IMR-90 (cell line): ENCODE measurements at regions not wholly inside any gene's neighbourhood (a gene's known extent, or its start where the extent isn't known, plus 50 kb on each side); places are given as distances from the start of the nearest gene placed in this dataset.

Experiments used
- ATAC-seq: fragments of 200-7000 bp; cut with Tn5 transposase; 2 replicates; pipeline ENCODE4 v1.9.1; 2020; ENCODE audit warnings: low read depth, mild to moderate bottlenecking, moderate library complexity
- BruUV-seq: library from RNA; stranded (reverse); fragments of 400-500 nt; replicated peaks from 2 replicates; lab custom pipeline; 2021; lab: Mats Ljungman, UMichigan
- CTCF ChIA-PET: fragments of 300-600 bp; formaldehyde crosslinking; extraction: SDS; loops from one replicate; lab custom pipeline; 2021; ENCODE audit warnings: antibody characterized with exemption; lab: Yijun Ruan, JAX
- POLR2A ChIA-PET: fragments of 300-600 bp; sonication (Branson Sonifier 250); formaldehyde crosslinking; loops from one replicate; lab custom pipeline; 2022; ENCODE audit warnings: antibody characterized with exemption; ENCODE audit not compliant: unreplicated experiment; lab: Charles Lee
- DNase-seq: peaks from one replicate; pipeline ENCODE4 v3.0.0; 2013
- H2AFZ ChIP-seq: replicated peaks from 2 replicates; pipeline ENCODE3; 2013; ENCODE audit warnings: low read length, mild to moderate bottlenecking; ENCODE audit not compliant: poor library complexity
- H2AK5ac ChIP-seq: 2 replicates; pipeline ENCODE4 v1.6.1; 2013; ENCODE audit warnings: low read depth, low read length, inconsistent platforms
- H2AK9ac ChIP-seq: replicated peaks from 2 replicates; pipeline ENCODE3; 2013; ENCODE audit warnings: mild to moderate bottlenecking, low read depth, low read length, moderate library complexity; ENCODE audit not compliant: poor library complexity
- H2BK120ac ChIP-seq: 2 replicates; pipeline ENCODE4 v1.6.1; 2013; ENCODE audit warnings: low read depth, low read length, inconsistent platforms
- H2BK15ac ChIP-seq: 3 replicates; pipeline ENCODE4 v1.6.1; 2013; ENCODE audit warnings: low read depth, low read length, inconsistent platforms
- H2BK20ac ChIP-seq: 2 replicates; pipeline ENCODE4 v1.6.1; 2013; ENCODE audit warnings: low read depth, mild to moderate bottlenecking, inconsistent platforms, low read length, moderate library complexity
- H2BK5ac ChIP-seq: 2 replicates; pipeline ENCODE4 v1.6.1; 2013; ENCODE audit warnings: mild to moderate bottlenecking, low read depth, low read length, inconsistent platforms; ENCODE audit not compliant: poor library complexity, severe bottlenecking
- H3K14ac ChIP-seq: replicated peaks from 2 replicates; pipeline ENCODE4 v1.6.1; 2013; ENCODE audit warnings: low read depth, low read length, inconsistent platforms
- H3K18ac ChIP-seq: 2 replicates; pipeline ENCODE4 v1.6.1; 2013; ENCODE audit warnings: low read depth, low read length, control low read depth
- H3K23ac ChIP-seq: 2 replicates; pipeline ENCODE4 v1.6.1; 2013; ENCODE audit warnings: low read depth, low read length, inconsistent platforms
- H3K27ac ChIP-seq: 2 replicates; pipeline ENCODE4 v1.5.1; 2013; ENCODE audit warnings: mild to moderate bottlenecking, control low read depth, low read length; ENCODE audit not compliant: insufficient read depth
- H3K27me3 ChIP-seq: 2 replicates; pipeline ENCODE4 v1.6.1; 2013; ENCODE audit warnings: low read length; ENCODE audit not compliant: control insufficient read depth, insufficient read depth
- H3K36me3 ChIP-seq: 2 replicates; pipeline ENCODE4 v1.6.1; 2013; ENCODE audit warnings: low read length, mixed read lengths; ENCODE audit not compliant: control insufficient read depth, insufficient read depth
- H3K4ac ChIP-seq: 2 replicates; pipeline ENCODE4 v1.6.1; 2013; ENCODE audit warnings: low read depth, low read length, inconsistent platforms
- H3K4me1 ChIP-seq: 2 replicates; pipeline ENCODE4 v1.6.1; 2013; ENCODE audit warnings: low read length, mixed read lengths; ENCODE audit not compliant: control insufficient read depth, insufficient read depth
- H3K4me2 ChIP-seq: 2 replicates; pipeline ENCODE4 v1.6.1; 2013; ENCODE audit warnings: low read depth, mild to moderate bottlenecking, control low read depth, low read length, moderate library complexity
- H3K4me3 ChIP-seq: 2 replicates; pipeline ENCODE4 v1.5.1; 2013; ENCODE audit warnings: low read depth, mild to moderate bottlenecking, control low read depth, low read length, moderate library complexity; ENCODE audit not compliant: insufficient read depth
- H3K56ac ChIP-seq: 2 replicates; pipeline ENCODE4 v1.6.1; 2013; ENCODE audit warnings: low read length, inconsistent platforms; ENCODE audit not compliant: insufficient read depth; ENCODE audit errors: extremely low read depth
- H3K79me1 ChIP-seq, 2 experiments: 2 replicates each; pipeline ENCODE4 v1.6.1; 2013; ENCODE audit warnings: low read length in 2 of 2, inconsistent platforms in 1 of 2, low read depth in 1 of 2
- H3K9ac ChIP-seq: 2 replicates; pipeline ENCODE4 v1.6.1; 2013; ENCODE audit warnings: low read depth, low read length, control low read depth
- H3K9me1 ChIP-seq: 2 replicates; pipeline ENCODE4 v1.6.1; 2013; ENCODE audit warnings: low read length, inconsistent platforms; ENCODE audit not compliant: insufficient read depth
- H3K9me3 ChIP-seq: 2 replicates; pipeline ENCODE4 v1.6.1; 2013; ENCODE audit warnings: low read length; ENCODE audit not compliant: control insufficient read depth, insufficient read depth
- H4K20me1 ChIP-seq: 2 replicates; pipeline ENCODE4 v1.6.1; 2013; ENCODE audit warnings: low read length, inconsistent platforms; ENCODE audit not compliant: insufficient read depth
- H4K5ac ChIP-seq: 2 replicates; pipeline ENCODE4 v1.6.1; 2013; ENCODE audit warnings: mild to moderate bottlenecking, low read depth, low read length, control low read depth
- H4K8ac ChIP-seq, 2 experiments: 2 replicates each; pipeline ENCODE4 v1.6.1; 2013; ENCODE audit warnings: low read depth in 2 of 2, low read length in 2 of 2, control low read depth in 1 of 2, inconsistent platforms in 1 of 2
- H4K91ac ChIP-seq: 2 replicates; pipeline ENCODE4 v1.6.1; 2013; ENCODE audit warnings: low read depth, low read length, inconsistent platforms; ENCODE audit not compliant: insufficient read depth
- BHLHE40 ChIP-seq: fragments of 150-350 bp; IDR thresholded peaks from 2 replicates; pipeline ENCODE4 v1.6.1; 2016; ENCODE audit warnings: mild to moderate bottlenecking, low read depth, low read length
- CEBPB ChIP-seq: IDR thresholded peaks from 2 replicates; pipeline ENCODE4 v1.6.1; 2012; ENCODE audit warnings: low read depth, low read length, improper control_type of control experiment
- CHD1 ChIP-seq: IDR thresholded peaks from 2 replicates; pipeline ENCODE4 v1.6.1; 2012; ENCODE audit warnings: low read depth, low read length, improper control_type of control experiment
- MAFK ChIP-seq: IDR thresholded peaks from 2 replicates; pipeline ENCODE4 v1.6.1; 2012; ENCODE audit warnings: low read depth, low read length, improper control_type of control experiment
- MXI1 ChIP-seq: IDR thresholded peaks from 2 replicates; pipeline ENCODE4 v1.6.1; 2012; ENCODE audit warnings: low read depth, mild to moderate bottlenecking, low read length, moderate library complexity, borderline replicate concordance
- NFE2L2 ChIP-seq: fragments of 150-350 bp; IDR thresholded peaks from 2 replicates; pipeline ENCODE4 v1.6.1; 2016; ENCODE audit warnings: low read depth, mild to moderate bottlenecking, low read length
- RAD21 ChIP-seq: IDR thresholded peaks from 2 replicates; pipeline ENCODE4 v1.6.1; 2012; ENCODE audit warnings: low read length, improper control_type of control experiment
- RCOR1 ChIP-seq: IDR thresholded peaks from 2 replicates; pipeline ENCODE4 v1.6.1; 2012; ENCODE audit warnings: mild to moderate bottlenecking, low read length, improper control_type of control experiment; ENCODE audit not compliant: insufficient replicate concordance
- RFX5 ChIP-seq: IDR thresholded peaks from 2 replicates; pipeline ENCODE4 v1.8.0; 2012; ENCODE audit warnings: low read depth, mild to moderate bottlenecking, low read length, moderate library complexity
- SMC3 ChIP-seq: fragments of 150-350 bp; IDR thresholded peaks from 2 replicates; pipeline ENCODE4 v1.6.1; 2016; ENCODE audit warnings: low read depth, mild to moderate bottlenecking, antibody characterized with exemption, low read length, moderate library complexity
- USF2 ChIP-seq: fragments of 150-350 bp; IDR thresholded peaks from 2 replicates; pipeline ENCODE4 v1.6.1; 2017; ENCODE audit warnings: mild to moderate bottlenecking, antibody characterized with exemption, low read length, low read depth
- WGBS, 2 experiments: methylation state at CpG; one replicate each; pipeline versions ENCODE4 v1.1.5 to v1.1.7; 2013; ENCODE audit warnings: missing lambda C conversion rate in 2 of 2; ENCODE audit not compliant: insufficient read length in 1 of 2; ENCODE audit errors: extremely low coverage in 2 of 2; 5-methylcytosine and 5-hydroxymethylcytosine counted together
- dilution Hi-C: fragments of 300-500 bp; cut with HindIII; formaldehyde crosslinking; loops from one replicate; pipeline ENCODE4 v1.14.3; 2018; ENCODE audit warnings: low sequenced_read_pairs; ENCODE audit not compliant: unreplicated experiment
- in situ Hi-C: fragments of 300-500 bp; cut with MboI; formaldehyde crosslinking; loops from 3 replicates; pipeline ENCODE4 v1.14.3; 2019; ENCODE audit warnings: low sequenced_read_pairs, inconsistent platforms, mixed read lengths
- intact Hi-C: fragments of 100-400 bp; cut with micrococcal nuclease; formaldehyde crosslinking; loops from 2 replicates; pipeline ENCODE4 v1.10.0; 2022
- TF ChIP-seq, protein P1 (sequence below): fragments of 150-350 bp; IDR thresholded peaks from 2 replicates; pipeline ENCODE4 v1.6.1; 2016; ENCODE audit warnings: low read depth, mild to moderate bottlenecking, low read length, moderate library complexity, borderline replicate concordance

DNA sequence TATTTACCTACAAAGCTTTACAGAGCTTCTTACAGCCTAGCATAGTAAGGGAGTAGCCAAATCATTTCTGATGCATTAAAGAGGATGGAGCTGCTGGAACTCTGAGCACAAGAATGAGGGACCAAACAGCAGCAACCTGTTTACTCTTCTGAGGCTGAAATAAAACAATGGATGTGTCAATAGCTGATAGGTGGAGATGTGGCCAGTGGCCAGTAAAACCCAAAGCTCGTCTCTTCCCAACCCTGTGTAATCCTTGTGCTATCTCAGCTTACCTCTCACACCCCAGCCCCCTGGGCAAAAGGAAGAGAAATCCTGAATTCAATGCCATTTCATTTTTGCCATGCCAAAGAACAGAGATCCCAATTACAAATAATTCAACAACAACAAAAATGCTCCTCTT is 446.7 kb upstream of the SMIM31 start:
- Histone ChIP-seq H3K14ac (no peak overlapping the region), H3K9ac (no peak overlapping the region), H3K79me1 (no peaks in the 10 kb centered on the region), H2AK9ac (no peak overlapping the region), H2AFZ (no peak overlapping the region), H4K5ac (no peak overlapping the region), H3K27me3 (no peaks in the 10 kb centered on the region), H3K9me3 (peaks cover 5% of the 10 kb centered on the region; the same call in 1 of the 2 replicates), H3K4me3 (no peak overlapping the region), H2BK15ac (no peak overlapping the region), H2BK20ac (no peak overlapping the region), H2BK120ac (no peak overlapping the region), H3K4ac (no peak overlapping the region), H4K8ac (no peak overlapping the region), H3K4me1 (no peaks in the 10 kb centered on the region), H3K18ac (no peak overlapping the region), H3K4me2 (no peak overlapping the region), H3K9me1 (no peaks in the 10 kb centered on the region), H3K56ac (no peak overlapping the region), H3K23ac (no peak overlapping the region), H4K91ac (no peak overlapping the region), H3K27ac (no peak overlapping the region), H4K20me1 (no peaks in the 10 kb centered on the region), H2AK5ac (no peak overlapping the region), H2BK5ac (no peak overlapping the region), H3K36me3 (no peaks in the 10 kb centered on the region)
- no peak for TF ChIP-seq BHLHE40
- no peak for TF ChIP-seq MAFK
- no peak for TF ChIP-seq NFE2L2
- TF ChIP-seq RFX5, result no peak
- no peak for TF ChIP-seq MXI1
- TF ChIP-seq, protein P1, sequence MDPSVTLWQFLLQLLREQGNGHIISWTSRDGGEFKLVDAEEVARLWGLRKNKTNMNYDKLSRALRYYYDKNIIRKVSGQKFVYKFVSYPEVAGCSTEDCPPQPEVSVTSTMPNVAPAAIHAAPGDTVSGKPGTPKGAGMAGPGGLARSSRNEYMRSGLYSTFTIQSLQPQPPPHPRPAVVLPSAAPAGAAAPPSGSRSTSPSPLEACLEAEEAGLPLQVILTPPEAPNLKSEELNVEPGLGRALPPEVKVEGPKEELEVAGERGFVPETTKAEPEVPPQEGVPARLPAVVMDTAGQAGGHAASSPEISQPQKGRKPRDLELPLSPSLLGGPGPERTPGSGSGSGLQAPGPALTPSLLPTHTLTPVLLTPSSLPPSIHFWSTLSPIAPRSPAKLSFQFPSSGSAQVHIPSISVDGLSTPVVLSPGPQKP, result no peak
- TF ChIP-seq USF2, result no peak
- no peak for TF ChIP-seq RAD21
- TF ChIP-seq CHD1, result no peak
- TF ChIP-seq RCOR1, result no peak
- TF ChIP-seq CEBPB, result no peak
- TF ChIP-seq SMC3, result no peak
- WGBS, 2 experiments, result no CpG with 5 or more reads among the region's 1 CpG
- no peak for DNase-seq
- BruUV-seq, result no TSS peak
- intact Hi-C loops, result no loop called here
- in situ Hi-C loops, result no loop called here
- POLR2A ChIA-PET, result no interaction called here
- CTCF ChIA-PET, result no interaction called here
- dilution Hi-C loops, result no loop called here
- no peak for ATAC-seq
